ENCODE measurements at regions not wholly inside any gene's neighbourhood (a gene's known extent, or its start where the extent isn't known, plus 50 kb on each side); places are given as distances from the start of the nearest gene placed in this dataset.

DNA sequence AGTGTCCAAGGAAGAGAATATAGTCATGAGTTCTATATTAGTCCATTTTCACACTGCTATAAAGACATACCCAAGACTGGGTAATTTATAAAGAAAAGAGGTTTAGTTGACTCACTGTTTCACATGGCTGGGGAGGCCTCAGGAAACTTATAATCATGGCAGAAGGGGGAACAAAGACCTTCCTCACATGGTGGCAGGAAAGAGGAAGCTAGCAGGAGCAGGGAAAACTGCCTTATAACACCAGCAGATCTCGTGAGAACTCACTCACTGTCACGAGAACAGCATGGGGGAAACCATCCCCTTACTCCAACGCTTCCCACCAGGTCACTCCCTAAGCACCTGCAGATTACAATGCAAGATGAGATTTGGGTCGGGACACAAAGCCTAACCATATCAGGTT is 139.0 kb upstream of the ZNF438 start:
- DNase-seq = no peak
- H3K9me3 Mint-ChIP-seq = peaks cover 13% of the 10 kb centered on the region
- CTCF ChIA-PET = no interaction called here
- H3K27me3 Mint-ChIP-seq = peaks cover 10% of the 10 kb centered on the region
- H3K4me3 Mint-ChIP-seq = no peak overlapping the region
- H3K4me1 Mint-ChIP-seq = no peaks in the 10 kb centered on the region
- no peaks in the 10 kb centered on the region for H3K36me3 Mint-ChIP-seq
- H3K27ac Mint-ChIP-seq = no peak overlapping the region

DNA sequence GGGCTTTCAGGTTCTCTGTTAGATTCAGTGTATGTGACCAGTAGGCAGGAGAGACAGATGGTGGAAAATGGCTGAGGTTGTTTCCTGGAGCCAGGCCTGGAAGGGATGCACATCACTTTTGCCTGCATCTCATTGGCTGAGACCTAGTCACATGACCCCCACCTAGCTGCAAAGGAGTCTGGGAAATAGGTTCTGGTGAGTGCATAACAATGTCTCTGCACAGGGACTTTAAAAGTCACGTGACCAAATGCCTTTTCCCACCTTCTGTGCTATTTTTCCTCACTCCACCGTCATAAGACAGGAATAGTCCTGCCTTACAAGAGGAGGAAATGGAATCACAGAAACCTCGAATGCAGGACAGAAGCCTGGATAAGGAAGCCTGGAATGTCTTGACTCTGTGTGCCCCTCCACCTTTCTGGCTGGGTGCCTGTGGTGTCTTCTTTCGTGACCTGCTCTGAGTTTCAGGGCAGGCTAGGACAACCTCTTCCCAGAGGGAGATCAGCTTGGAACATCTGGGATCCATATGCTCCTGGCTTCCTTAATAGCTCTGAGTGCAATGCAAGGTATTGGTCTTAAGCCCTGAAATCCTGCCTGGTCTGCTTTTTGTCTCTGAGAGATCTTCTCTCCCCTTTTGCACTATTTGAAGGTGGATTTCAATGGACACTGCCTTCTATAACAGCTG is 139.9 kb upstream of the ZNF438 start:
- no peak for DNase-seq
- H3K4me1 Mint-ChIP-seq = no peaks in the 10 kb centered on the region
- no peaks in the 10 kb centered on the region for H3K36me3 Mint-ChIP-seq
- no peak overlapping the region for H3K27ac Mint-ChIP-seq
- CTCF ChIA-PET = no interaction called here
- H3K9me3 Mint-ChIP-seq = peaks cover 14% of the 10 kb centered on the region
- H3K4me3 Mint-ChIP-seq = no peak overlapping the region
- peaks cover 8% of the 10 kb centered on the region for H3K27me3 Mint-ChIP-seq

DNA sequence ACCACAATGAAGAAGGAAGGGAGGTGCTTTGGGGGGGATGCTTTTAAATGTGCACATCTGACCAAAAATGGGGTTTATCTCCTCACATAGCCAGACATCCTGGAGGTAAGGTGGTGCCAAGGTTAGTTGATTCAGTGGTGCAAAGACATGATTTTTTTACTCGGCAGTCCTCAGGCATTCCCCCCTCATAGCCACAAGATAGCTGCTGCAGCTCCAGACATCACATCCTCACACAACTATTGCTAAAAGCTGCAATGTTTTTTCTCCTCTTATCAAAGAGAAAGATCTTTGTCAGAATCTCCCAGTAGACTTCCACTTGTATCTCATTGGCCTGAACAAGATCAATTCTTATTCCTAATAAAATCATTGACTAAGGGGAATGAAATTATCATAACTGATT is 141.3 kb upstream of the ZNF438 start:
- Mint-ChIP-seq H3K4me3 (no peak overlapping the region), H3K36me3 (no peaks in the 10 kb centered on the region), H3K4me1 (no peaks in the 10 kb centered on the region), H3K27ac (no peak overlapping the region), H3K9me3 (peaks cover 15% of the 10 kb centered on the region), H3K27me3 (peaks cover 8% of the 10 kb centered on the region)
- CTCF ChIA-PET = interaction anchor here (0.6 kb wide), 1 partner anchor 778 kb away, joined by 3 read pairs; no protein-coding TSS in a partner anchor
- DNase-seq = no peak

DNA sequence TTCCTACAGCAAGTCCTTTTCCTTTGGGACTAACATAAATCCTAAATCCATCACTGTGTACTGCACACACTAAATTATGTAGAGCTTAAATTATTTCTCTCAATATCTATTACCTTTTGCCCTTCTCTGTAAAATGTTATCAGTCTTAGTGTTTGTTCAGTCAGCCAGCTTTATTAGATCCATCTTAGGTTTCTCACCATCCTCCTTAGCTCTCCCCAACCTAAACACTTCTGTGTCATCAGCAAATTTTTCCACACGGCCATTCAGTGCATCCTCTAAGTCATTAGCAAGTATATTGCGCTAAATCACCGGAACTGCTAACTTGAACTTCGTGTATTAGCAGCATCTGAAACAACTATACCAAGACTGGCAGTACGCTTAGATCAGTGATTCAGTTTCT is 142.1 kb upstream of the ZNF438 start:
- H3K27ac Mint-ChIP-seq = no peak overlapping the region
- no peaks in the 10 kb centered on the region for H3K36me3 Mint-ChIP-seq
- CTCF ChIA-PET = interaction anchor here (0.6 kb wide), 1 partner anchor 779 kb away, joined by 3 read pairs; no protein-coding TSS in a partner anchor
- H3K4me3 Mint-ChIP-seq = no peak overlapping the region
- peaks cover 15% of the 10 kb centered on the region for H3K9me3 Mint-ChIP-seq
- H3K4me1 Mint-ChIP-seq = no peaks in the 10 kb centered on the region
- no peak for DNase-seq
- H3K27me3 Mint-ChIP-seq = peaks cover 8% of the 10 kb centered on the region

- no peak for DNase-seq
- Mint-ChIP-seq H3K4me1 (no peaks in the 10 kb centered on the region), H3K27ac (no peak overlapping the region), H3K9me3 (peaks cover 10% of the 10 kb centered on the region), H3K27me3 (no peaks in the 10 kb centered on the region), H3K36me3 (no peaks in the 10 kb centered on the region), H3K4me3 (no peak overlapping the region)
- CTCF ChIA-PET = no interaction called here
Observed at GRCh38 chr10:31179091-31179680, 139.8 kb upstream of the ZEB1 start.

GRCh38 chr10:31186225-31187000 is 132.6 kb upstream of the ZEB1 start:
- CTCF ChIA-PET = no interaction called here
- DNase-seq = no peak

GRCh38 chr10:31187182-31187581 is 131.8 kb upstream of the ZEB1 start:
- H3K36me3 Mint-ChIP-seq = no peaks in the 10 kb centered on the region
- H3K4me3 Mint-ChIP-seq = no peak overlapping the region
- CTCF ChIA-PET = no interaction called here
- no peak overlapping the region for H3K27ac Mint-ChIP-seq
- H3K27me3 Mint-ChIP-seq = no peaks in the 10 kb centered on the region
- DNase-seq = no peak
- H3K4me1 Mint-ChIP-seq = no peaks in the 10 kb centered on the region
- no peaks in the 10 kb centered on the region for H3K9me3 Mint-ChIP-seq

More at GRCh38 chr10:31186225-31187000, 132.6 kb upstream of the ZEB1 start:
- no peaks in the 10 kb centered on the region for H3K9me3 Mint-ChIP-seq
- H3K27ac Mint-ChIP-seq = no peak overlapping the region
- no peaks in the 10 kb centered on the region for H3K27me3 Mint-ChIP-seq
- H3K4me3 Mint-ChIP-seq = no peak overlapping the region
- H3K4me1 Mint-ChIP-seq = no peaks in the 10 kb centered on the region
- no peaks in the 10 kb centered on the region for H3K36me3 Mint-ChIP-seq

DNA sequence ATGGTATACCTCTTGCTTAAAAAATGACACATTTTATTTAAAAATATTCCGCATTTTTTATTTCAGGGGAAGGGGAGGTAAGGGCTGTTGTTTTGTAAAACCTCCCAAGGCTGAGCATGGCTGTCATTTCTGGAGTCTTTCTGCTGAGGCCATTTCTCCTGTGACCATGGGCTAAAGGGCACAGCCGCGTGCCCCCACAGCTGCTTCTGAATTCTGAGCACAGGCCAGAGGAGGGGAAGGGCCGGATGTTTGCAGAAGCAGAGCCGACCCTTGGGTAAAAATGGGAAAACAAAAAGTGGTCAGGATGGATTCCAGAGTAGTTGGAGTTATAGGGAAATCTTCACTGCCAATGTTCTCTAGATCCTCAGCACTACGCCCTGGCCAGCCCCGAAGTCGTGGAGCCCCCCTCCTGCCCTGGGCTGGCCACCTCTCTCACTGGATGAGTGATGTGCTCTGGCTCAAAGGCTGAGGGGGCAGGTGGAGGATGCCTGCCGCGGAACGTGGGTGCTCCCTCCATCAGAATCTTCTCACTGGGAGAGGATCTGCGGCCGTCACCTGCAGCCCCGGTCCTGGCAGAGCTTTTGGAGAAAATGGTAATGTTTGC is 131.3 kb upstream of the ZEB1 start:
- Mint-ChIP-seq H3K4me3 (no peak overlapping the region), H3K36me3 (no peaks in the 10 kb centered on the region), H3K9me3 (no peaks in the 10 kb centered on the region), H3K27ac (no peak overlapping the region), H3K27me3 (no peaks in the 10 kb centered on the region), H3K4me1 (no peaks in the 10 kb centered on the region)
- DNase-seq = no peak
- CTCF ChIA-PET = no interaction called here

- Mint-ChIP-seq H3K9me3 (no peaks in the 10 kb centered on the region), H3K4me1 (no peaks in the 10 kb centered on the region), H3K4me3 (no peak overlapping the region), H3K27me3 (no peaks in the 10 kb centered on the region), H3K27ac (no peak overlapping the region), H3K36me3 (no peaks in the 10 kb centered on the region)
- CTCF ChIA-PET = no interaction called here
- no peak for DNase-seq
Observed at GRCh38 chr10:31188792-31189406, 130.1 kb upstream of the ZEB1 start.

DNA sequence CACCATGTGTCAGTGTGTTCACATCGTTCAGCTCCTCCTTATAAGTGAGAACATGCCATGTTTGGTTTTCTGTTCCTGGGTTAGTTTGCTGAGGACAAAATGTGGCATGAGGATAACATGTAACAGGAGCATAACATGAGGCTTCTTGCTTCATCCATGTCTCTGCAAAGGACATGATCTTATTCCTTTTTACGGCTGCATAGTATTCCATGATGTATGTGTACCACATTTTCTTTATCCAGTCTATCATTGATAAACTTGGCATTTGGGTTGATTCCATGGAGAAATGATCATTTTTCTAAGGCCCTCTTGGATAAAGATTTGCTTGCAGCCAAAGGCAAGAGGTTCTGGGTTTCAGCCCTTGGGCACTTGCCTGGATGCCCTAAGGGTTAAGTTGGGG is 128.5 kb upstream of the ZEB1 start:
- H3K4me1 Mint-ChIP-seq = no peaks in the 10 kb centered on the region
- no peak overlapping the region for H3K27ac Mint-ChIP-seq
- H3K4me3 Mint-ChIP-seq = no peak overlapping the region
- no peaks in the 10 kb centered on the region for H3K9me3 Mint-ChIP-seq
- H3K27me3 Mint-ChIP-seq = no peaks in the 10 kb centered on the region
- DNase-seq = no peak
- no peaks in the 10 kb centered on the region for H3K36me3 Mint-ChIP-seq
- CTCF ChIA-PET = no interaction called here

- CTCF ChIA-PET = no interaction called here
- Mint-ChIP-seq H3K36me3 (no peaks in the 10 kb centered on the region), H3K4me1 (no peaks in the 10 kb centered on the region), H3K27me3 (no peaks in the 10 kb centered on the region), H3K9me3 (no peaks in the 10 kb centered on the region), H3K27ac (no peak overlapping the region), H3K4me3 (no peak overlapping the region)
- DNase-seq = no peak
Observed at GRCh38 chr10:31192475-31192874, 126.5 kb upstream of the ZEB1 start.

DNA sequence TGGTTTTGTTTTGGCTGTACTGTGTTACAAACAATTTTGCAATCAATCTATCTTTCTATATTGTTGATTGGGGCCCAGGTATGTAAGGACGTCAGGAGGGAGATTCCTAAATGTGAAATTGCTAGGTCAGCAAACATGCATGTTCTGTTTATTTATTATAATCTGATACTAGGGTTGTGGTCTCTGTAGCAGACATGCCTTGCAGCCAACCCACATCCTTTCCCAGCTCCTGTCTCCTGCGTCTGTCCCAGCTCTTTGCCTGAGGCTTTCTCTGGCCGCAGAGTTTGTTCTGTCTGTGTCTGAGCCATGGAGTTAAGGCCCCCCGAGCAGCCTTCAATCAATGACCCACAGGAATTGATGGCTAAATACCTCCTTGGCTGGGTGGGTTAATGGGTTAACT is 124.0 kb upstream of the ZEB1 start:
- Mint-ChIP-seq H3K27ac (no peak overlapping the region), H3K27me3 (no peaks in the 10 kb centered on the region), H3K4me3 (no peak overlapping the region), H3K9me3 (no peaks in the 10 kb centered on the region), H3K4me1 (no peaks in the 10 kb centered on the region), H3K36me3 (no peaks in the 10 kb centered on the region)
- CTCF ChIA-PET = no interaction called here
- DNase-seq = no peak

DNA sequence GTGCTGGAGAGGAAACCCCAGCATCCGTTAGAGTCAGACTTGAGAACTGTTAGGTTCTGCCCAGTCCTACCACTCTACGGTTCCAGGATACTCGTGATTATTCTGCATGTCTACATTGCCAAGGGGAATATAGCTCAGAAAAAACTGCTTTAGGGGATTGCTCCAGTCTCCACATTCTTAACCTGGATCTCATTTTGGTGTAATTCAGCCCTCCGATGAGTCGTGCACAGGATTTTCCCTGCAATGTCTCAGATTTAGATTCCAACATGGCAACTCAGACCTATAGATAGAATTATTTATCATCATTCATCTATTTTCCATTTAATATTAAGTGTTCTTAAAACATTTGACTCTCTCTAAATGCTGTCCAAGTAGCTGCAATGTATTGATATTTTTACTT is 121.1 kb upstream of the ZEB1 start:
- Mint-ChIP-seq H3K9me3 (no peaks in the 10 kb centered on the region), H3K4me1 (no peaks in the 10 kb centered on the region), H3K27ac (no peak overlapping the region), H3K36me3 (no peaks in the 10 kb centered on the region), H3K4me3 (no peak overlapping the region), H3K27me3 (no peaks in the 10 kb centered on the region)
- DNase-seq = no peak
- CTCF ChIA-PET = no interaction called here

- no peak overlapping the region for H3K4me3 Mint-ChIP-seq
- no peak for DNase-seq
- CTCF ChIA-PET = no interaction called here
Observed at GRCh38 chr10:31204090-31204489, 114.9 kb upstream of the ZEB1 start.

More at GRCh38 chr10:31204090-31204489, 114.9 kb upstream of the ZEB1 start:
- no peaks in the 10 kb centered on the region for H3K36me3 Mint-ChIP-seq
- H3K9me3 Mint-ChIP-seq = no peaks in the 10 kb centered on the region
- no peaks in the 10 kb centered on the region for H3K4me1 Mint-ChIP-seq
- no peak overlapping the region for H3K27ac Mint-ChIP-seq
- H3K27me3 Mint-ChIP-seq = no peaks in the 10 kb centered on the region

Data from activated naive CD4-positive, alpha-beta T cell treated with anti-CD3 and anti-CD28 coated beads, Interleukin-2, amount 10 ng/mL, durations not matched to agents 7 days and 5 days (primary cell).